Right lobe of liver (tissue), 6 donors: ENCODE measurements at regions not wholly inside any gene's neighbourhood (a gene's known extent, or its start where the extent isn't known, plus 50 kb on each side); places are given as distances from the start of the nearest gene placed in this dataset.

Experiments
- ATAC-seq, 4 donors: fragments of 200-7000 bp; cut with Tn5 transposase; one replicate each; pipeline ENCODE4 v1.9.1; 2020; ENCODE audit warnings: mild to moderate bottlenecking in 4 of 4, moderate library complexity in 4 of 4
- DNase-seq, 3 donors: peaks; one replicate each; pipeline ENCODE4 v3.0.0-alpha.2; 2020
- H3K27ac ChIP-seq, 3 donors: fragments of 200-600 bp; one replicate each; pipeline ENCODE4 v1.8.0; 2022
- H3K27me3 ChIP-seq, 2 donors: fragments of 200-600 bp; one replicate each; pipeline ENCODE4 v1.8.0; 2022
- H3K36me3 ChIP-seq, 4 donors: fragments of 200-600 bp; sonication (generic) in 1 of 4; one replicate each; pipeline versions ENCODE4 v1.5.1 to v1.8.0; 2017 to 2022; ENCODE audit warnings: control low read depth in 1 of 4
- H3K4me1 ChIP-seq, 4 donors: fragments of 200-600 bp; sonication (generic) in 1 of 4; one replicate each; pipeline versions ENCODE4 v1.5.1 to v1.8.0; 2017 to 2022; ENCODE audit warnings: control low read depth in 1 of 4
- H3K4me3 ChIP-seq, 3 donors: fragments of 200-600 bp; one replicate each; pipeline ENCODE4 v1.8.0; 2022
- H3K9me3 ChIP-seq, 4 donors: fragments of 200-600 bp; sonication (generic) in 1 of 4; one replicate each; pipeline versions ENCODE4 v1.5.1 to v1.8.0; 2017 to 2022; ENCODE audit warnings: control low read depth in 1 of 4
- CTCF ChIP-seq, 4 donors: fragments of 200-600 bp in 3 of 4; fragments of 450-650 bp in 1 of 4; IDR thresholded peaks; one replicate each; pipeline versions ENCODE4 v1.5.1 to v1.8.0; 2016 to 2022; ENCODE audit warnings: antibody characterized with exemption in 4 of 4, mild to moderate bottlenecking in 2 of 4
- POLR2A ChIP-seq: fragments of 450-650 bp; IDR thresholded peaks from one replicate; pipeline ENCODE4 v1.6.1; 2017; ENCODE audit warnings: antibody characterized with exemption, mild to moderate bottlenecking
- WGBS: methylation state at CpG from one replicate; pipeline ENCODE4 v1.1.6; 2018; ENCODE audit warnings: low coverage, low lambda C conversion rate; ENCODE audit not compliant: insufficient coverage; ENCODE audit errors: missing lambda C conversion rate; 5-methylcytosine and 5-hydroxymethylcytosine counted together
- intact Hi-C, 2 donors: fragments of 100-400 bp; cut with DNase I; formaldehyde crosslinking; loops; one replicate each; pipeline versions ENCODE4 v1.11.2 to v1.14.1; 2022
- donor health status: DM: no; HTN: yes; CAD: no.
- donor health status: DM: no; HTN: no; CAD: no.
- donor health status: DM: no; HTN: no; CAD: no.
- donor health status: DM: no; HTN: yes; CAD: no.
- donor health status: DM: no; HTN: yes; CAD: no.

GRCh38 chr4:152269448-152270191, 266.3 kb downstream of the FBXW7 start:
- Histone ChIP-seq H3K9me3 (no peaks in the 10 kb centered on the region), H3K36me3 (no peaks in the 10 kb centered on the region), H3K4me3 (no peak overlapping the region), H3K27me3 (no peaks in the 10 kb centered on the region), H3K4me1 (no peaks in the 10 kb centered on the region), H3K27ac (no peak overlapping the region)
- 59% methylated on average over 6 of the region's 9 CpGs for WGBS
- no peak for ATAC-seq
- TF ChIP-seq CTCF (IDR thresholded peaks at IDR 0.05) (no peak), POLR2A (no peak)
- intact Hi-C loops: no loop called here
- no peak for DNase-seq

- H3K9me3 ChIP-seq: no peaks in the 10 kb centered on the region
- H3K4me3 ChIP-seq: no peak overlapping the region
- H3K27ac ChIP-seq: no peak overlapping the region
- TF ChIP-seq CTCF (IDR thresholded peaks at IDR 0.05) (no peak), POLR2A (no peak)
- no peaks in the 10 kb centered on the region for H3K36me3 ChIP-seq
- ATAC-seq (no peak), DNase-seq (no peak)
- no peaks in the 10 kb centered on the region for H3K27me3 ChIP-seq
- H3K4me1 ChIP-seq: no peaks in the 10 kb centered on the region
- intact Hi-C loops: no loop called here
- 63% methylated on average over 3 of the region's 3 CpGs for WGBS
Measured at GRCh38 chr4:152267811-152268210, 268.1 kb downstream of the FBXW7 start.

- WGBS: 74% methylated on average over 3 of the region's 3 CpGs
- Histone ChIP-seq H3K4me1 (no peaks in the 10 kb centered on the region), H3K36me3 (no peaks in the 10 kb centered on the region), H3K27me3 (no peaks in the 10 kb centered on the region), H3K27ac (no peak overlapping the region), H3K4me3 (no peak overlapping the region), H3K9me3 (no peaks in the 10 kb centered on the region)
- ATAC-seq (no peak), DNase-seq (no peak)
- intact Hi-C loops: no loop called here
- TF ChIP-seq POLR2A (no peak), CTCF (IDR thresholded peaks at IDR 0.05) (no peak)
Measured at GRCh38 chr4:152266831-152267480, 268.9 kb downstream of the FBXW7 start.

- H3K9me3 ChIP-seq: no peaks in the 10 kb centered on the region
- TF ChIP-seq POLR2A (no peak), CTCF (IDR thresholded peaks at IDR 0.05) (no peak)
- WGBS: 52% methylated on average over 14 of the region's 14 CpGs
Measured at GRCh38 chr4:152265149-152265621, 270.7 kb downstream of the FBXW7 start.

More at GRCh38 chr4:152265149-152265621, 270.7 kb downstream of the FBXW7 start:
- intact Hi-C loops: no loop called here
- H3K27me3 ChIP-seq: no peaks in the 10 kb centered on the region
- H3K4me3 ChIP-seq: no peak overlapping the region
- H3K27ac ChIP-seq: no peak overlapping the region
- ATAC-seq: no peak
- no peaks in the 10 kb centered on the region for H3K4me1 ChIP-seq
- no peak for DNase-seq
- no peaks in the 10 kb centered on the region for H3K36me3 ChIP-seq
